GM23338 (cell line): ENCODE measurements at regions not wholly inside any gene's neighbourhood (a gene's known extent, or its start where the extent isn't known, plus 50 kb on each side); places are given as distances from the start of the nearest gene placed in this dataset.

ENCODE experiments used
- ATAC-seq: fragments of 200-7000 bp; cut with Tn5 transposase; 3 replicates; pipeline ENCODE4 v1.9.1; 2020
- DNase-seq: peaks from one replicate; pipeline ENCODE4 v3.0.0-alpha.2; 2015; ENCODE audit warnings: low spot score
- H2AFZ ChIP-seq: fragments of 200-600 bp; sonication (generic); 2 replicates; pipeline ENCODE4 v1.8.0; 2016; ENCODE audit warnings: antibody characterized with exemption, mild to moderate bottlenecking, moderate library complexity
- H3F3A ChIP-seq: fragments of 200-600 bp; sonication (generic); replicated peaks from 2 replicates; pipeline ENCODE4 v1.8.0; 2017; ENCODE audit warnings: antibody characterized with exemption, mixed run types, low read depth
- H3K27ac ChIP-seq: fragments of 200-600 bp; sonication (generic); 2 replicates; pipeline ENCODE4 v1.6.1; 2016; ENCODE audit warnings: low read depth
- H3K27me3 ChIP-seq: fragments of 200-600 bp; sonication (generic); 2 replicates; pipeline ENCODE4 v1.8.0; 2016; ENCODE audit warnings: mild to moderate bottlenecking, mixed run types, moderate library complexity; ENCODE audit not compliant: insufficient read depth
- H3K36me3 ChIP-seq: fragments of 200-600 bp; sonication (generic); 2 replicates; pipeline ENCODE4 v1.8.0; 2016; ENCODE audit warnings: mild to moderate bottlenecking; ENCODE audit not compliant: insufficient read depth
- H3K4me1 ChIP-seq: fragments of 200-600 bp; sonication (generic); 2 replicates; pipeline ENCODE4 v1.8.0; 2016; ENCODE audit warnings: mild to moderate bottlenecking, moderate library complexity; ENCODE audit not compliant: insufficient read depth
- H3K4me2 ChIP-seq: fragments of 200-600 bp; sonication (generic); 2 replicates; pipeline ENCODE4 v1.7.1; 2017; ENCODE audit warnings: mixed run types
- H3K4me3 ChIP-seq: fragments of 200-600 bp; sonication (generic); 2 replicates; pipeline ENCODE4 v1.6.1; 2016; ENCODE audit warnings: mixed run types
- H3K79me2 ChIP-seq: fragments of 200-600 bp; sonication (generic); replicated peaks from 2 replicates; pipeline ENCODE4 v1.8.0; 2017; ENCODE audit warnings: mild to moderate bottlenecking; ENCODE audit not compliant: insufficient read depth
- H3K9me2 ChIP-seq: fragments of 200-600 bp; sonication (generic); 2 replicates; pipeline ENCODE4 v1.8.0; 2017; ENCODE audit not compliant: insufficient read depth
- H4K20me1 ChIP-seq: fragments of 200-600 bp; sonication (generic); replicated peaks from 2 replicates; pipeline ENCODE4 v1.8.0; 2017; ENCODE audit warnings: mild to moderate bottlenecking; ENCODE audit not compliant: insufficient read depth
- H3K27ac Mint-ChIP-seq: 2 replicates; pipeline ENCODE4 v1.8.0; 2020; ENCODE audit warnings: inconsistent platforms, mild to moderate bottlenecking, moderate library complexity, mixed read lengths
- H3K27me3 Mint-ChIP-seq: 3 replicates; pipeline ENCODE4 v1.8.0; 2022; ENCODE audit warnings: low read depth, mild to moderate bottlenecking, moderate library complexity, mixed read lengths, inconsistent platforms; ENCODE audit not compliant: insufficient read depth, poor library complexity
- H3K36me3 Mint-ChIP-seq: 3 replicates; pipeline ENCODE4 v1.8.0; 2021; ENCODE audit warnings: low read depth, mild to moderate bottlenecking, inconsistent platforms, moderate library complexity, mixed read lengths
- H3K4me1 Mint-ChIP-seq: 3 replicates; pipeline ENCODE4 v1.8.0; 2020; ENCODE audit warnings: mild to moderate bottlenecking, inconsistent platforms, mixed read lengths
- H3K4me3 Mint-ChIP-seq: 3 replicates; pipeline ENCODE4 v1.8.0; 2021; ENCODE audit warnings: moderate library complexity, mild to moderate bottlenecking, inconsistent platforms, mixed read lengths
- H3K9me3 Mint-ChIP-seq: 3 replicates; pipeline ENCODE4 v1.8.0; 2020; ENCODE audit warnings: moderate library complexity, mild to moderate bottlenecking, inconsistent platforms, mixed read lengths
- CREB1 ChIP-seq: fragments of 250-450 bp; sonication (Bioruptor Pico); IDR thresholded peaks from 2 replicates; pipeline ENCODE4 v1.5.0; 2020; ENCODE audit warnings: low read depth, mild to moderate bottlenecking, moderate library complexity
- CTCF ChIP-seq, 2 experiments: fragments of 200-600 bp in 1 of 2; sonication (generic) in 1 of 2; conservative IDR thresholded peaks; 2 replicates each; pipeline versions ENCODE4 v1.5.1 to v1.6.1; 2016 to 2017; ENCODE audit warnings: antibody characterized with exemption in 2 of 2, low read depth in 2 of 2, mild to moderate bottlenecking in 2 of 2, moderate library complexity in 1 of 2
- ETS1 ChIP-seq: IDR thresholded peaks from 2 replicates; pipeline ENCODE4 v1.6.1; 2016; ENCODE audit warnings: antibody characterized with exemption
- EZH2 ChIP-seq: fragments of 200-600 bp; sonication (generic); IDR thresholded peaks from one replicate; pipeline ENCODE4 v1.8.0; 2017; ENCODE audit warnings: antibody characterized with exemption, mild to moderate bottlenecking, low read depth; ENCODE audit not compliant: unreplicated experiment
- EZH2phosphoT487 ChIP-seq: fragments of 200-600 bp; sonication (generic); IDR thresholded peaks from one replicate; pipeline ENCODE4 v1.8.1; 2018; ENCODE audit warnings: antibody characterized with exemption; ENCODE audit not compliant: unreplicated experiment
- JUNB ChIP-seq: IDR thresholded peaks from one replicate; pipeline ENCODE4 v1.6.1; 2016; ENCODE audit warnings: antibody characterized with exemption; ENCODE audit not compliant: unreplicated experiment
- NANOG ChIP-seq: IDR thresholded peaks from 2 replicates; pipeline ENCODE4 v1.6.1; 2016; ENCODE audit warnings: antibody characterized with exemption, borderline replicate concordance
- POLR2AphosphoS5 ChIP-seq: IDR thresholded peaks from 2 replicates; pipeline ENCODE4 v1.6.1; 2016; ENCODE audit warnings: antibody characterized with exemption, low read depth
- REST ChIP-seq: IDR thresholded peaks from one replicate; pipeline ENCODE4 v1.6.1; 2018; ENCODE audit warnings: antibody characterized with exemption; ENCODE audit not compliant: unreplicated experiment
- STAT1 ChIP-seq: IDR thresholded peaks from one replicate; pipeline ENCODE4 v1.6.1; 2016; ENCODE audit warnings: antibody characterized with exemption; ENCODE audit not compliant: unreplicated experiment
- ZNF114 ChIP-seq: fragments of 250-450 bp; sonication (Bioruptor Pico); IDR thresholded peaks from 2 replicates; pipeline ENCODE4 v1.5.0; 2020; ENCODE audit warnings: mild to moderate bottlenecking, moderate library complexity
- ZNF331 ChIP-seq: fragments of 250-450 bp; sonication (Bioruptor Pico); IDR thresholded peaks from 2 replicates; pipeline ENCODE4 v1.5.0; 2020; ENCODE audit warnings: low read depth, mild to moderate bottlenecking, moderate library complexity
- ZNF462 ChIP-seq: fragments of 250-450 bp; sonication (Bioruptor Pico); IDR thresholded peaks from 2 replicates; pipeline ENCODE4 v1.5.0; 2020; ENCODE audit warnings: mild to moderate bottlenecking, moderate library complexity

GRCh38 chr18:54675076-54675475 is 84.0 kb downstream of the DYNAP start:
- Mint-ChIP-seq H3K4me3 (no peak overlapping the region), H3K36me3 (peaks cover 12% of the 10 kb centered on the region; the same call in 2 of the 3 replicates), H3K4me1 (no peaks in the 10 kb centered on the region; the same call in 2 of the 3 replicates), H3K27me3 (no peaks in the 10 kb centered on the region), H3K27ac (no peak overlapping the region), H3K9me3 (peaks cover 15% of the 10 kb centered on the region)
- no peak for ATAC-seq
- no peaks in the 10 kb centered on the region for H3K27me3 ChIP-seq
- no peak overlapping the region for H2AFZ ChIP-seq
- H3K9me2 ChIP-seq: no peaks in the 10 kb centered on the region
- H3K79me2 ChIP-seq: no peaks in the 10 kb centered on the region
- H3F3A ChIP-seq: no peaks in the 10 kb centered on the region
- no peak overlapping the region for H3K4me3 ChIP-seq
- no peaks in the 10 kb centered on the region for H4K20me1 ChIP-seq
- H3K36me3 ChIP-seq: peaks cover 6% of the 10 kb centered on the region; the same call in 1 of the 2 replicates
- no peak overlapping the region for H3K27ac ChIP-seq
- TF ChIP-seq CREB1 (CRISPR knock-in tag) (no peak), POLR2AphosphoS5 (no peak), NANOG (no peak), ZNF331 (CRISPR knock-in tag) (no peak), ZNF114 (CRISPR knock-in tag) (no peak), CTCF (conservative IDR thresholded peaks at IDR 0.05; ENCODE audit: low read depth in 2 of 2) (no peak), EZH2phosphoT487 (no peak), EZH2 (no peak), REST (no peak), JUNB (no peak), ETS1 (no peak), ZNF462 (CRISPR knock-in tag) (no peak), STAT1 (no peak)
- DNase-seq: no peak
- no peaks in the 10 kb centered on the region for H3K4me1 ChIP-seq
- H3K4me2 ChIP-seq: no peak overlapping the region
